ENCODE measurements at regions not wholly inside any gene's neighbourhood (a gene's known extent, or its start where the extent isn't known, plus 50 kb on each side); places are given as distances from the start of the nearest gene placed in this dataset.

- TF ChIP-seq POLR2A (IDR thresholded peaks at IDR 0.05; ENCODE audit: borderline replicate concordance, extremely low read depth, insufficient read depth, insufficient read length) (no peak), ZNF274 (IDR thresholded peaks at IDR 0.05; ENCODE audit: low read depth, low read length) (no peak), POLR2AphosphoS5 (IDR thresholded peaks at IDR 0.05; ENCODE audit: low read depth, low read length) (no peak), CTCF (IDR thresholded peaks at IDR 0.05 in 2 of 3, conservative IDR thresholded peaks at IDR 0.05 in 1 of 3; ENCODE audit: borderline replicate concordance in 1 of 3, insufficient read depth in 1 of 3, low read depth in 2 of 3, low read length in 2 of 3) (no peak), EZH2 (IDR thresholded peaks at IDR 0.05) (no peak), SP1 (IDR thresholded peaks at IDR 0.05; ENCODE audit: low read depth) (no peak), SRF (IDR thresholded peaks at IDR 0.05; ENCODE audit: low read depth) (no peak)
Observed at GRCh38 chr4:12447451-12447850, 1018.8 kb upstream of the HS3ST1 start.
